ENCODE measurements at regions not wholly inside any gene's neighbourhood (a gene's known extent, or its start where the extent isn't known, plus 50 kb on each side); places are given as distances from the start of the nearest gene placed in this dataset.

DNA sequence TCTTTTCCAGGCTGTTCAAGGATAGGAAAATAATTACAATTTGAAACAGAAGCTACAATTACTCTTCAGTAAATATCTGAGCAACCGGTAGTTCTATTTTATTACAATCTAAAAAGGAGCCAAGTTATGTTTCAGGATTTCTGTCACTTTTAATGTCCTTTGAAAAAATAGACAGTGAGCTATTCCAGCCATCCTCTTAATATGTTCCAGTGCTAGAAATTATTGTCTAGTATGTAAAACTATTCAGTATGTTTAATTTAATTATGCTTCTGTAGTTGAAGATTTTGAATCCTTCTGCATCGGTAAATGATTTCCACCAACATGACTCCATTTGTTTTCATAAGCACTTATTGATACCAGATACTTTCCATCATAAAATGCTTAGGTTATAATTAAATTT, 129.6 kb upstream of the SEMA3D start (continued):
- TF ChIP-seq CHD7 (IDR thresholded peaks at IDR 0.05; ENCODE audit: insufficient replicate concordance, low read length) (no peak), FOSL1 (IDR thresholded peaks at IDR 0.05; ENCODE audit: insufficient read depth, low read depth, low read length) (no peak), HDAC2 (IDR thresholded peaks at IDR 0.05; ENCODE audit: borderline replicate concordance in 1 of 2, low read depth in 2 of 2, low read length in 2 of 2) (no peak), TAF1 (IDR thresholded peaks at IDR 0.05; ENCODE audit: low read depth, low read length) (no peak)
- TF ChIP-seq, protein P1, sequence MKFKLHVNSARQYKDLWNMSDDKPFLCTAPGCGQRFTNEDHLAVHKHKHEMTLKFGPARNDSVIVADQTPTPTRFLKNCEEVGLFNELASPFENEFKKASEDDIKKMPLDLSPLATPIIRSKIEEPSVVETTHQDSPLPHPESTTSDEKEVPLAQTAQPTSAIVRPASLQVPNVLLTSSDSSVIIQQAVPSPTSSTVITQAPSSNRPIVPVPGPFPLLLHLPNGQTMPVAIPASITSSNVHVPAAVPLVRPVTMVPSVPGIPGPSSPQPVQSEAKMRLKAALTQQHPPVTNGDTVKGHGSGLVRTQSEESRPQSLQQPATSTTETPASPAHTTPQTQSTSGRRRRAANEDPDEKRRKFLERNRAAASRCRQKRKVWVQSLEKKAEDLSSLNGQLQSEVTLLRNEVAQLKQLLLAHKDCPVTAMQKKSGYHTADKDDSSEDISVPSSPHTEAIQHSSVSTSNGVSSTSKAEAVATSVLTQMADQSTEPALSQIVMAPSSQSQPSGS (IDR thresholded peaks at IDR 0.05; ENCODE audit: low read length), result no peak

Measured in H1 (cell line).